Activated gamma-delta T cell treated with Interleukin-2 at 50 U/mL for 16 hours (primary cell): ENCODE measurements at regions not wholly inside any gene's neighbourhood (a gene's known extent, or its start where the extent isn't known, plus 50 kb on each side); places are given as distances from the start of the nearest gene placed in this dataset.

Source experiments
- DNase-seq: peaks from one replicate; pipeline ENCODE4 v3.0.0-alpha.2; 2020

DNA sequence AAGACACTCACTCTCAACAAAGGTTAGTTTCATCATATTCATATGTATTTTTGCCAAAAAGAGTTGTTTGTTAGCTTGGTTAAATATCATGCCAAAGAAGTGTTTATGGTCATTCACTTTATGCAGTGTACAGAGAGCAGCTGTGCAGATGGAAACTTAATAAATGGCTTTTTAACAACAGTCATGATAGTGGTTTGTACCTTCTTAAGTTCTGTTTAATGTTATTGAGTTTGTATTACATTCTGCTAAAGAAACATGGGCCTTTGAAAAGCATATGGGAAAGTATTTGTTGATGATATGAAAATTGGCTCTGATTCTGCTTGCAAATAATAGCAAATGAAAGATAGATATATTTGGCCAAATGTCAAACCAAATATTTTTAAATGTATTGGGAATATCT is 607.3 kb downstream of the NCAM2 start:
- no peak for DNase-seq

DNA sequence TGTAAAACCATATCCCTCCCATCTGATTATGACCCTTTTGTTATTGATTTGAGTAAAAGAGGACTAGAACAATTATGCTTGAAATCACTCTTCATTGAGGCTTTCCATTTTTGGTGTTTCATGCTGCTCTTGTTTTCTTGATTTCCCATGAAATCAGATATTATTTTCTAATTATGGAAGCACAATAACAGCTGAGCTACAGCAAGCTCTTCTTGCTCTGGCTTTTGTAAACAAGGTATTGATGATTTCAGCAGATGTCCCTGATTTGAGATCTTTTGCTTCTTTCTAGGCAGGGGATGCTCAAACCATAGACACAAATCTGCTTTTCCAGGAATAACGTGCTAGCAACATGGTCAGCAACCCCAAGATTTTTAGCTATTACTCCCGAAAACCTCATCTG is 607.8 kb downstream of the NCAM2 start:
- no peak for DNase-seq

DNA sequence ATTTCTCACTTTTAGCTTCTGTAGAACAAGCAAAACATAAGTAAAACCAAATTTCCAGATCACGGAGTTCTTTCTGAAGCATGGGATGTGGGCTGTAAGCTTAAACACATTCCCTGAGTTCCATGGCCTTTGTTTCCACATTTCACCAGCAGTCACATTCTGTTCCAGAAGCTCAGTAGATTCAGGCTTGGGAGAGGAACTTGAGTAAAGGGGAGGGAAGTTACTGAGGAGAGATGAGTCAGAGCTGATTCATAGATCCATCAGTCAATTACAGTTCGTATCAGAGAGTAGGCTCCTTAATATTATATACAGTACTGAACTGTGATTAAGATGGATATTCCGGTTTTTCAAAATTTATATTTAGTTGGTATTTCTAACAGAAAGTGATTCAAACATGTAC is 614.3 kb downstream of the NCAM2 start:
- no peak for DNase-seq

DNA sequence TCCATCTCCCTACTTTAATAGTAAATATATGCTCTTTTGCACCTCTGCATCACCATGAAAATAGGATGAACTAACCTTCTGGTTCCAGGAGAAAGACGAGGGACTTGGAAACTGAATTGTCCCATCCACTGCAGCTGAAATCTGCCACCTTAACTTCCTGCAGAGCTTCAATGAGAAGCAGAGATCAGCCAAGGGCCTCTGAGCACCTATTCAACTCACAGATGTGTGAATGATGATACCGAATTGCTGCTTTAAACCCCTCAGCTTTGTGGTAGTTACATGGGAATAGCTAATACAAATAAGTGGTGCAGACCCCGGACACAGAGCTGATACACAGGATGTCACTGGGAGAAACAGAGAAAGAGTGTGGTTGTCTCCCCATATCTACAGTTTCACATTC is 616.8 kb downstream of the NCAM2 start:
- no peak for DNase-seq

DNA sequence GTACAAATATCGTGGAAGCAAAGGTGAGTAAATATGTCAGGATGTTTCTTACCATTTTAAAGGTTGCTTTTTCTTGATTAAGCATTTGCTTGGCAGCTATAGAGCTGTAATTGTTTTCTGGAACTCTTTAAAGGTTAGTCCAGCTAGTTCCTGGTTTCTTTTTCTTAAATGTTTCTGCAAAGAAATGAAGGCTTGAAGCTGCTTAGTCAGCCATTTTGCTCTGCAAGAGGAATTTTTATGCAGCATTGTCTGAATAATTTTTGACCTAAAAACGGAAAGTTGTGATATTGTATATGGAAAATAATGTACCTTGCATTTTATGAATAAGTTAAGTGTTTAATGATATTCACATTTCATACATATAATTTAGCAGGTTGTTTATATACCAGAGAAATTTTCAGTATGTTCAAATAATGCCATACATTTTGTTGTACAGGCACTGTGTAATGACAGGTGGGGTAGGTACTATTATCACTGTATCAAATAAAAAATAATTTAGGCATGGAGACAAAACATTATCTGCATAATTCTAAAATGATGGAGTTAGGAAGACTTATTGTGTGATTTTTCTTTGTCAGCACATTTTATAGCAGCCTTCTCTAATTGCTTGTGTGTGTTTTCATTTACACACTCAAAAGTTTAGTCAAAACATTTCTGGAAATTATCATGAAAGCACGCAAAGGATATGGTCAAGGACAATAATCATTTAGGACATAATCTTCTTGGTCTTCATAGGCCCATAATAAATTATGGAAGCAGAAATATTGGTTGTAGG is 624.4 kb downstream of the NCAM2 start:
- DNase-seq: no peak

DNA sequence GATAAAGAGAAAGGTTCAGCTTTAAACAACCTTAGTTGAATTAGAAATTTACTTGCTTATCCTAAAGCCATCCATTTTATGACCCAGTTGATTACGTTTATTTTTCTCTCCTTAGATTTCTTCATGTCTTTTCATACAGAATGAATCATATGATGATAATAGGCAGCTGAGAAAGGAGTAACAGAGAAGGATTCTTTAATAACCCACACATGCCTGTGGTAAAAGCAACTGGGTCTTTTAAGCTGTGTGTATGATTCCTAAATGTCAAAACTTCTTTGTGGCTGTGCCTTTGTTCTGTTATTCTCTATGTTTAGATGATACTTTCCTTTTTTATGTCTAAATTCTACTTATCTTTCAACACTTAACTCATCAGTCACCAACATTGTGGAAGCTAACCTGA is 626.5 kb downstream of the NCAM2 start:
- no peak for DNase-seq

DNA sequence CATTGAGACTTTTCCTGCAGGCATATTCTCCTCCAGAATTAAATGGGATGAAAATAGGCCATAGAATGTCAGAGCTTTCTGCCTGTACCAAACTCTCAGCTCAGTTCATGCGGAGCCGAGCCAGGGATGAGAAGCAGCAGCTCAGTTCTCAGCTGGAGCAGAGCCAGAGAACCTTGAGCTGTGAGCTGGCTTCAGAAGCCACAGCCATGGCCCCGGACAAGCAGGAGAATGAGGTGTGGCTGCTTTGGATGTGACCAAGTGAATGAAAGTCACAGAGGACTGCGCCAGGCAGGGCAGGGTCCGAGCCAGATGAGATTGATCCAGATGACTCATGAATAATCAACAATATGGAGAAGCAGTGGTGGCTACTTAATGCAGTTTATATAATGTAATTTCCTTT is 633.8 kb downstream of the NCAM2 start:
- no peak for DNase-seq

DNA sequence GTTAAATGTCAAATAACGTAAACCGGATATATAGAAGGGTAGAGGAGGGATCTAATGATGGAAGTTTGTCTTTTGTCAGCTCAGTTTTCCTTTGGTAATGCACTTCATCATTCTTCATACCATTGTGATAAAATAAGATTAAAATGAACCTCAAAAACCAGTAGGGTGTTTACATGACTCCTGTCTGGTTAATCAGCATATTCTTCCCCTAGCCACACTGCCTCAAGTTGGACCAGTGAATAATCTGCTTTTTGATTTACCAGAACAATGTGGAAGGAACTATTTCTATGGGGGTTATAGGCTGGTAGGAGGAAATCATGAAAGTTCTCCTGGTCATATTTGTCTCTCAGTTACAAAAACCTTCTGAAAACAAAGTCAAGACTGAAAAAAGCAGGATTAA is 634.7 kb downstream of the NCAM2 start:
- DNase-seq: no peak

DNA sequence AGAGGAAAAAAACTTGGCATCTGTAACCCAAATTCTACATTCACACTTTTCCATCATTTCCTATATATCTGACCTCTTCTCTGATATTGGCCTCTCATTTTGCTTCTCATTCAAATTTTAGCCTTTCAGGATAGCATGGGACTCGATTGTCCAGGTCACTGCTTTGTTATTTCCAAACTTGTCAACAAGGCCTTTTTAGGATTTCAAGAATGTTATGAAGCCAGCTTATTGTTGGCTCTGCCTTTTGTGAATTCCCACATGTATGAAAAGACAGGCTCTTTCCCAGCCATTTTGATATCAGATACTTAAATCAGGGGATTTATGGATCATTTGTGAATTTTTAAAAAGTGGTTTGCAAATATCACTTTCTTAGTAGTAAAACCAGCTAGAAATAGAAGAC is 663.5 kb downstream of the NCAM2 start:
- DNase-seq: no peak

DNA sequence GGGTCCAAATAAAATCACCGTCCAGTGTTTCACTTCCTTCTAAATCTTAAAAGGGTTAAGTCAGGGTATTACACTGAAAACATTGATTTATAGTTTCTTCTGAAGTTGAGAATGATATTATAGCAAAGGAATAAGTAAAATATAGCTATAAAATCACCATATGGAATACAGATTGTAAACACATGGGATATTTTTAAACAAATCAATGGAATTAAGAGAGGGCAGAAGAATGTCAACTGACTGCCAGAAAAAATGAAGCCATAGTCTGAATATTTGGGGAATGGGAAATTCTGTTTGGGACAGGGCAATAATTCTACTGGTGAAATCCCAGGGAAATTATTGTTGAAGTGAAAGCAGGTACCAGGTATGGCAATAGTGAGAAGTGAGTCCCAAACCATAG is 664.6 kb downstream of the NCAM2 start:
- DNase-seq: no peak

DNA sequence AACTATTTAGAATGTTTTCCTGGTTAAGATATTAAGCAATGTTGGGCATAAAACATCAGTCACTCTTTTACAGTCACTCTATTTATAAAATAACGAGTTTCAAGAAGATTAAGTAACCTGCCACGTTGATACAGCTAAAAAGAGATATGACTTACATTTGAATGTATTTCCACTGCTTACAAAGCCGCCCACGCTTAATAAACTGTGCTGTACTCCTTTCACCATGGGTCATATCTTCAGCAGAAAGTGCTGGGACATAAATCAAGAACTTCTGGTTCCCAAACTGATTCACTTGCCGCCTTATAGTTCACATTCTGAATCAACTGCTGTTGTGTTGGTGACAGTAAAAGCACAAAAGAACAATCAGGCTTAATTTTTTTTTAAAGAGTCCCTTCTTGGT is 666.7 kb downstream of the NCAM2 start:
- DNase-seq: no peak

DNA sequence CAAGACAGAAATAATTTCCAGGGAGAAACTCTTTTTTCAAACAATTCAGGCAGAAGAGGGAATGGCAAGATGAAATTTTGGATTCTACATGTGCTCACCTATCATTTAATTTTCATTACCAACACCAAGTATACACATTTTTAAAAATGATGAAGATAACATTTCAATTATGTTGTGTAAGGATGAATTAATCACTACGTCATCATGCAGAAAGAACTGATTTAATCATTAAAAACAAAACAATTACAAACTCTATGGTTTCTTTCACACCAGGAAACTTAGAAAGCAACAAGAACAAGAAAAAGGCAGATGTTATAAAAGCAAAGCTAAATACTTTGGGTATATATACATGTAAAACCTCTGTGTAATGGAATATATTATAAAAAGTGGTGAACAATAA is 668.5 kb downstream of the NCAM2 start:
- DNase-seq: no peak

DNA sequence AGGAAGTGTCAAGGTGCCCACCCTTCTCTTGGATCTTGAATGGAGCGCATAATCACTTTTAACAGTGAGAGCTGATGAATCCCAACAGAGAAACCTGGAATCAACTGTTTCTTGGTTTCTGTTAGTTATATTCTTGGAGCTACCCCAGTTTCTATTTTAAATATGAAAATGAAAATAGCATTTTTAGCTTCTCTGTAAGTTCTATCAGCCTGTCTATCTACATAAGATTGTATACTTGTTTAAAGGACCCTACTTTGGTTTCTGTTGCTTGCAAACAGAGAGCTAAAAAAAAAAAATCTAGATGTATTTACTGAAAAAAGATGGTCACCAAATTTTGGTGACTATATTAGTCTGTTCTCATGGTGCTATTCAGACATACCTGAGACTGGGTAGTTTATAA is 670.0 kb downstream of the NCAM2 start:
- DNase-seq: no peak

DNA sequence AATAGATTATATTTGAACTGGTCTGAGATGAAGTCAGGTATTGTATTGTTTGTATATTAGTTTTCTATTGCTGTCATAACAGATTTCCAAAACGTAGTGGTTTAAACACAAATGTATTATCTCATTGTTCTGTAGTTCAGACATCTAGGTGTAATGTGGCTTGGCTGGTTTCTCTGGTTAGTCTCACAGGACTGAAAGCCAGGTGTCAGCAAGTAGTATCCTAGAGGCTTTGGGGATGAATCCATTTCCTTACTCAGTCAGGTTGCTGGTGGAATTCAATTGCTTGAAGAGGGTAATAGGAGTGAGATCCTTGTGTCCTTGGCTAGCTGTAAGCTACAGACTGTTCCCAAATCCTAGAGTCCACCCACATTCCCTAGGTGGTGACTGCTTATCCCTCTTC is 675.8 kb downstream of the NCAM2 start:
- no peak for DNase-seq

DNA sequence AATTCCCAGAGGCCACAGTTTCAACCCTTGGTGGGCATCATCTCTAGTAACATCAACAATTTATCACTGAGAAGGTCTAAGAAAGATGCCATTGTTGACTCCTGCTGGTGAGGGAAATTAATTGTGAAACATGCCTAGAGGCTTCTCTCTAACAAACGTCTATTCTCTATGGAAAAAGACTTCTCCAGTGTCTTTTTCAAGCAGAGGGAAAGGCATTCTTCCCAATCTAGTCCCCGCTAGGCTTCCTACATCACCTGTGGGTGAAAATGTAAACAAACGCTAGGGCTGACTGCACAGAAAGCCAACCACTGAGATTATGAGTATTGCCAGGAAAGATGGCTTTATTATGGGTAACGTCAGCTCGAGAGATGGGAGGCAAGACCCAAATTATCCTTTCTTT is 677.4 kb downstream of the NCAM2 start:
- DNase-seq: no peak

DNA sequence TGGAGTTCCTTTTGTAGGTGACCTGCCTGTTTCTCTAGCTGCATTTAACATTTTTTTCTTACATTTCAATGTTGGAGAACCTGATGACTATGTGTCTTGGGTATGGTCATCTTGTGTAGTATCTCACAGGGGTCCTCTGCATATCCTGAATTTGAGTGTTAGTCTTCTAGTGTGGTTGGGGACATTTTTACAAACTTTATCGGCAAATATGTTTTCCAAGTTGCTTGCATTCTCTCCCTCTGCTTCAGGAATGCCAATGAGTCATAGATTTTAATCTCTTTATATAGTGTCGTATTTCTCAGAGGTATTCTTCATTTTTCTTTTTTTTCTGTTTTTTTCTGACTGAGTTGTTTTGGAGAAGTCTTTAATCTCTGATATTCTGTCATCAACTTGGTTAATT is 684.0 kb downstream of the NCAM2 start:
- no peak for DNase-seq

DNA sequence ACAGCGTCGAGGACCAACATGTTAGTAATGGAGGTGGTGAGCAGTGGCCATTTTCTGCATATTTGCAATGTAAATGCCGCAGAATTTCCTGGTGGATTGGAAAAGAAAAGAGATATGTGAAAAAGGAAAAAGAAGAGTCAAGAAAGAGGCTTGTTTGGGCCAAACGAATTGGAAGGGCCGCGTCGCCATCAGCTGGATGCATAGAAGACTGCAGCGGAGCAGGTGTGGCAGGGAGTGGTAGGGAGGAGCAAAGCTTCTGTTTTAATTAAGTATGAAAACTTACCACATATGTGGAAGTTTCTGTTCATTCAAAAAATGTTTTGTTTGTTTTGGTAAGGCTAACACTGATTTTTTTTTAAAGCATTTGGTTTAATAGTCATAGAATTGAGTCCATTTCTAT is 690.7 kb downstream of the NCAM2 start:
- DNase-seq: no peak

DNA sequence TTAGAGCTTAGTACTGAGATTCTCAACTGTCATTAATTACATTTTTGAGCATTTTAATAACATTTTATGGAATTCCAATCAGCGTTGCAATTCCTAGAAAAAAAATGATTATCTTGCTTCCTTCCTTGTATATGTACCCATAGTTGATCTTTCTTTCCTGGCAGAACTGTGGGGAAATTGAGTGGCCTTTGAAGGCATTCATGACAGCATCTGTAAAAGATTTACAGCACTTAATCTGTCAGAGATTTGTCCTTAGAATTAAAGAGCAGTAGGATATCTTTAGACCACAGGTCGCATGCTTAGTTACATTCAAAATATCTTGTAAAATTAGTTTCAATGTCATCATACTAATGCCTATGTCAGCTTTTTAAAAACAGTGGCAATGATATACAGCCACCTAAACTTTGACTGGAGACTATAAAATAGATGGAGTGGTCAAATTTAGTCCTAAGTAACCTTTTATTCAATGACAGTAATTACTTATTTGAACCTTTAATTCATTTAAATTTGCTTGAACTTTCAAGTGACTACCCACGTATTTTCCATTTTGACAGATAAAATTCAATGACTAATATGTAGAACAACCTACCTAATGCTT is 692.0 kb downstream of the NCAM2 start:
- no peak for DNase-seq

DNA sequence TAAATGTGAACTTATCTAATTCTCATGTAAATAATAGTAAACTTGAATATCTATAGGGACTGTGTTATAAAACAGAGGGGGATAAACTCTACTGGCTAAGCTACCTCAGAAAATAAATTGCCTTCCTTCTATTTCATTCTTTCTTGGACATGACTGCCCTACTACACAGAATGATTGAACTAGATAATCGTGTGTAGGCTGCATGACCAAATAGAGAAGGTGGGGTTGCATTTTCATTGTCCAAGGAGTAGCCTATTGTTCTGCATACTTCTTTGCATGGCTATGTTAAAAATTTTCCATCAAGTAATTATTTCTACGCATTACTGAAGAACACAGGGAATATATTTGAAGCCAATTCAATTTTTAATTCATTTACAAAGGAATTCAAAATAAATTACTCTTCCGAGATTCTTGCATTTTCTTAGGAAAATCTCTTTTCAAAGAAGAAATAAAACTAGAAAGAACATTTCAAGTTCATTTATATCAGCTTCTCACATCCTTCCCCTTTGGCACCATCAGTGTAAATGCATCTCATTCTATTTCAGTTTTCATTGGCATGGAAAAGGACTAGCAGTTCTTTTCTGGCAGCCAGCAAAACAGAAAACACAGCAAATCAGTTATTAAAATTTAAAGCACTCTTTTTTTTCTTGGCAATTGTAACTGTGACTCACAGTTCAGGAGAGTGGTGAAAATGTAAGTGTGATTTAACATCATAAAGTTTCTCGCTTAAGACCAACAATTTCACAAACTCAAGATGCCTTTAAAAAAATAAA is 714.7 kb downstream of the NCAM2 start:
- DNase-seq: no peak

DNA sequence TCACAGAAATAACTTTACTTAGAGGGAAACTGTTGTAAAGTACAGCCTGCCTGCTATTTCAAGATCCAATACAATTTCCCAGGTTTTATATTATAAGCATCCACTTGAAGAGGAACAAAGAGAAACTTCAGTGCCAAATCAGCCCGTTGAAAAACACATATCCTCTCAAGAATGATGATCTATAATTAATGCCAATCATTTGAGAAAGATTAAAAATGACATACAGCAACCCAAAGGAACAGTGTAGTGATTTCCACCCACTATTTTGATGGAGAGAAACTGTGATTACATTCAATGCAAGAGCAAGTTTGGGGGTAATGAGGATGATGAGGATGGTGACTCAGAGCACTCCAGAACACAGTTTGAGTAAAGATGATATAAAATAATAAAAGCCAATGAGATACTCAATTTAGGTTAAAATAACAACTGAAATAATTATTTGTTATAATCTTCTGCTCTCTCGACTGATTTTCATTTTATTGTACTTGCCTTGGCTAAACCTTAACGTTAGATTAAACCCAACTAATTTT is 715.5 kb downstream of the NCAM2 start:
- DNase-seq: no peak

DNA sequence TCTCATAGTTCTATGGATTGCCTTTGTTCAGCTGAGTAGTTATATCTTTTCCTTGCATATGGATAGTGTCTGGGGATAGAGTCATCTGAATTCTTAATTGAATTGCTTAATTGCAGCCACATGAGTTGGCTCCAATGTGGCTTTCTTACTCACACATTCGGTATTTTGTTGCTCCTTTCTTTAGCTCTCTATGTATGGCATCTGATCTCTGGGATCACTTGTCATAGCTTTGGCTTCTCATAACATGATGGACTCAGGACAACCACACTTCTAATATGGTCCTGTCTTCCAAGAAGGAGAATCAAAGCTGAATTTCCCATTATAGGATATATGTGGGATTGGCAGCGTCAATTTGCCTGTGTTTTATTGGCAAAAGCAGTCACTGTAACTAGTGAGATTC is 716.2 kb downstream of the NCAM2 start:
- DNase-seq: no peak

DNA sequence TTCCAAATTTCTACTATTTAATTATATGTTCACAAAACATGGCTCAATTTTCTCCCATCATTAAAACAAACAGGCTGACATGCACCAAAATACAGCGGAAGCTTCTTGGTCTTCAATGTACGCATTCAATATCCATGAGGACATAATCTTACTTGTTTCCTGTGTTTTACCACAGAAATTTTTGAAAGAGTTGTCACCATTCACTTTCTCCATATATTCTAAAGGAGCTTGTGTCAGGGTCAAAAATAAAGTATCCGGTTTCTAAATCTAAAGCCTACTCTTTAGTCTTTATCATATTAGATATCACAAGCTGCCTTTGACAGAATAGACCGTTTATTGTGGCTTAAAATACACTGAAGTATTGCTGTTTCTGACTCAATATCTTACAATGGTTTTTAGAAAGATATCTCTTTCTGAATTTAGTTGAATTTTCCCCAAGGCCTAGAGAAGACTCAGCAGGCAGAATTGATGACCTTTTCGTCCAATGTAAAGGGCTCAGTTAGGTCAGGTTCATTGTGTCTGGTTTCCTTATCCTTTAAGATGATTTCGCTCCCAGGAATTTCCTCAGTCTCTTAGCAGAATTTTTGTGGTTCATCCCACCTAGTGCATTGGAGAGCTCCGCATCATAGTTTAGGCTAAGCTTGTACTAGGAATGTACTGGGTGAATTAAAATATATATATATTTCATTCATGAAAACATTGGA is 717.2 kb downstream of the NCAM2 start:
- DNase-seq: no peak

DNA sequence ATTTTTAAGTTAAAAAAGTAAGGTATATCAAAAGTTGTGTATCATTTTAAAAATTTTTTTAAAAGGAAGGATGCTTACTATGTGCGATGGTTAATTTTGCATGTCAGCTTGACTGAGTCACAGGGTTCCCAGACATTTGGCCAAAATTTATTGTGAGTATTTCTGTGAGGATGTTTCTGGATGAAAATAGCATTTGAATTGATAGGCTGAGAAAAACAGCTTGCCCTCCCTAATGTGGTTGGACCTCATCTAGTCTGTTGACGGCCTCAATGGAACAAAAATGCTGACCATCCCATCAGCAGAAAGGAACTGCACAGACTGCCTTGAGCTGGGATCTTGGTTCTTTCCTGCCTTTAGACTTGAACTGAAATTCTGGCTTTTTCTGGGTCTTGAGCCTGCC is 724.5 kb downstream of the NCAM2 start:
- DNase-seq: no peak
